ENCODE measurements at regions not wholly inside any gene's neighbourhood (a gene's known extent, or its start where the extent isn't known, plus 50 kb on each side); places are given as distances from the start of the nearest gene placed in this dataset.
"Not testable (repeated sequence)": the region's sequence is repeated elsewhere in the genome, so short reads cannot be mapped to it uniquely, and the experiment has no call there.

- Histone ChIP-seq H3K27me3 (ENCODE audit: insufficient read depth, low read length) (no peaks in the 10 kb centered on the region), H3K9me3 (ENCODE audit: low read length) (no peaks in the 10 kb centered on the region), H3K4me1 (ENCODE audit: insufficient read depth, low read length) (no peaks in the 10 kb centered on the region), H3K36me3 (ENCODE audit: insufficient read depth, low read length) (no peaks in the 10 kb centered on the region), H2AFZ (ENCODE audit: low read depth, low read length) (no peak overlapping the region), H3K4me3 (ENCODE audit: low read length) (no peak overlapping the region)
Observed at GRCh38 chr19:30830875-30831274, 458.7 kb downstream of the ZNF536 start.

- H2AFZ ChIP-seq (ENCODE audit: low read depth, low read length); H3K36me3 ChIP-seq (ENCODE audit: insufficient read depth, low read length); H3K4me1 ChIP-seq (ENCODE audit: insufficient read depth, low read length); H3K4me3 ChIP-seq (ENCODE audit: low read length); H3K27me3 ChIP-seq (ENCODE audit: insufficient read depth, low read length); H3K9me3 ChIP-seq (ENCODE audit: low read length): not testable (repeated sequence)
Observed at GRCh38 chr19:30825505-30825904, 453.3 kb downstream of the ZNF536 start.

GRCh38 chr19:30824809-30825208 is 452.6 kb downstream of the ZNF536 start:
- peaks cover 5% of the 10 kb centered on the region for H3K27me3 ChIP-seq (ENCODE audit: insufficient read depth, low read length)
- H3K9me3 ChIP-seq (ENCODE audit: low read length) = no peaks in the 10 kb centered on the region
- H2AFZ ChIP-seq (ENCODE audit: low read depth, low read length) = no peak overlapping the region
- no peaks in the 10 kb centered on the region for H3K36me3 ChIP-seq (ENCODE audit: insufficient read depth, low read length)
- no peak overlapping the region for H3K4me3 ChIP-seq (ENCODE audit: low read length)
- no peaks in the 10 kb centered on the region for H3K4me1 ChIP-seq (ENCODE audit: insufficient read depth, low read length)

GRCh38 chr19:30817965-30818567 is 445.9 kb downstream of the ZNF536 start:
- Histone ChIP-seq H2AFZ (ENCODE audit: low read depth, low read length) (no peak overlapping the region), H3K9me3 (ENCODE audit: low read length) (no peaks in the 10 kb centered on the region), H3K36me3 (ENCODE audit: insufficient read depth, low read length) (no peaks in the 10 kb centered on the region), H3K4me3 (ENCODE audit: low read length) (no peak overlapping the region), H3K27me3 (ENCODE audit: insufficient read depth, low read length) (peaks cover 17% of the 10 kb centered on the region), H3K4me1 (ENCODE audit: insufficient read depth, low read length) (no peaks in the 10 kb centered on the region)

GRCh38 chr19:30817197-30817596 is 445.0 kb downstream of the ZNF536 start:
- Histone ChIP-seq H3K4me3 (ENCODE audit: low read length) (no peak overlapping the region), H3K27me3 (ENCODE audit: insufficient read depth, low read length) (peaks cover 17% of the 10 kb centered on the region), H3K4me1 (ENCODE audit: insufficient read depth, low read length) (no peaks in the 10 kb centered on the region)

GRCh38 chr19:30815889-30816580 is 443.9 kb downstream of the ZNF536 start:
- Histone ChIP-seq H3K27me3 (ENCODE audit: insufficient read depth, low read length) (peaks cover 17% of the 10 kb centered on the region), H3K4me3 (ENCODE audit: low read length) (no peak overlapping the region), H3K36me3 (ENCODE audit: insufficient read depth, low read length) (no peaks in the 10 kb centered on the region), H2AFZ (ENCODE audit: low read depth, low read length) (no peak overlapping the region), H3K4me1 (ENCODE audit: insufficient read depth, low read length) (no peaks in the 10 kb centered on the region), H3K9me3 (ENCODE audit: low read length) (no peaks in the 10 kb centered on the region)

More at GRCh38 chr19:30817197-30817596, 445.0 kb downstream of the ZNF536 start:
- Histone ChIP-seq H3K36me3 (ENCODE audit: insufficient read depth, low read length) (no peaks in the 10 kb centered on the region), H3K9me3 (ENCODE audit: low read length) (no peaks in the 10 kb centered on the region), H2AFZ (ENCODE audit: low read depth, low read length) (no peak overlapping the region)

GRCh38 chr19:30812099-30812678 is 440.0 kb downstream of the ZNF536 start:
- no peaks in the 10 kb centered on the region for H3K36me3 ChIP-seq (ENCODE audit: insufficient read depth, low read length)
- no peaks in the 10 kb centered on the region for H3K4me1 ChIP-seq (ENCODE audit: insufficient read depth, low read length)
- H2AFZ ChIP-seq (ENCODE audit: low read depth, low read length) = no peak overlapping the region
- H3K4me3 ChIP-seq (ENCODE audit: low read length) = no peak overlapping the region
- peaks cover 2% of the 10 kb centered on the region for H3K27me3 ChIP-seq (ENCODE audit: insufficient read depth, low read length)
- H3K9me3 ChIP-seq (ENCODE audit: low read length) = no peaks in the 10 kb centered on the region

- H3K27me3 ChIP-seq (ENCODE audit: insufficient read depth, low read length) = no peaks in the 10 kb centered on the region
- H3K36me3 ChIP-seq (ENCODE audit: insufficient read depth, low read length) = no peaks in the 10 kb centered on the region
- H3K4me1 ChIP-seq (ENCODE audit: insufficient read depth, low read length) = no peaks in the 10 kb centered on the region
- no peak overlapping the region for H3K4me3 ChIP-seq (ENCODE audit: low read length)
- no peak overlapping the region for H2AFZ ChIP-seq (ENCODE audit: low read depth, low read length)
- no peaks in the 10 kb centered on the region for H3K9me3 ChIP-seq (ENCODE audit: low read length)
Observed at GRCh38 chr19:30811397-30812098, 439.4 kb downstream of the ZNF536 start.

- Histone ChIP-seq H3K36me3 (ENCODE audit: insufficient read depth, low read length) (no peaks in the 10 kb centered on the region), H3K4me1 (ENCODE audit: insufficient read depth, low read length) (no peaks in the 10 kb centered on the region), H3K9me3 (ENCODE audit: low read length) (no peaks in the 10 kb centered on the region), H2AFZ (ENCODE audit: low read depth, low read length) (no peak overlapping the region), H3K4me3 (ENCODE audit: low read length) (no peak overlapping the region), H3K27me3 (ENCODE audit: insufficient read depth, low read length) (no peaks in the 10 kb centered on the region)
Observed at GRCh38 chr19:30810726-30811125, 438.5 kb downstream of the ZNF536 start.

GRCh38 chr19:30807278-30807677 is 435.1 kb downstream of the ZNF536 start:
- H3K9me3 ChIP-seq (ENCODE audit: low read length) = no peaks in the 10 kb centered on the region
- H2AFZ ChIP-seq (ENCODE audit: low read depth, low read length) = no peak overlapping the region
- H3K36me3 ChIP-seq (ENCODE audit: insufficient read depth, low read length) = no peaks in the 10 kb centered on the region
- H3K4me3 ChIP-seq (ENCODE audit: low read length) = no peak overlapping the region
- H3K27me3 ChIP-seq (ENCODE audit: insufficient read depth, low read length) = no peaks in the 10 kb centered on the region
- H3K4me1 ChIP-seq (ENCODE audit: insufficient read depth, low read length) = peaks cover 13% of the 10 kb centered on the region

GRCh38 chr19:30806311-30806710 is 434.1 kb downstream of the ZNF536 start:
- Histone ChIP-seq H3K27me3 (ENCODE audit: insufficient read depth, low read length) (no peaks in the 10 kb centered on the region), H3K4me1 (ENCODE audit: insufficient read depth, low read length) (peaks cover 13% of the 10 kb centered on the region), H2AFZ (ENCODE audit: low read depth, low read length) (no peak overlapping the region), H3K9me3 (ENCODE audit: low read length) (no peaks in the 10 kb centered on the region), H3K36me3 (ENCODE audit: insufficient read depth, low read length) (no peaks in the 10 kb centered on the region), H3K4me3 (ENCODE audit: low read length) (no peak overlapping the region)

- Histone ChIP-seq H3K36me3 (ENCODE audit: insufficient read depth, low read length) (no peaks in the 10 kb centered on the region), H3K4me1 (ENCODE audit: insufficient read depth, low read length) (peaks cover 13% of the 10 kb centered on the region), H3K9me3 (ENCODE audit: low read length) (no peaks in the 10 kb centered on the region), H2AFZ (ENCODE audit: low read depth, low read length) (no peak overlapping the region), H3K27me3 (ENCODE audit: insufficient read depth, low read length) (peaks cover 5% of the 10 kb centered on the region), H3K4me3 (ENCODE audit: low read length) (no peak overlapping the region)
Observed at GRCh38 chr19:30804751-30805150, 432.6 kb downstream of the ZNF536 start.

- not testable (repeated sequence) for H3K36me3 ChIP-seq (ENCODE audit: insufficient read depth, low read length); H2AFZ ChIP-seq (ENCODE audit: low read depth, low read length); H3K27me3 ChIP-seq (ENCODE audit: insufficient read depth, low read length); H3K9me3 ChIP-seq (ENCODE audit: low read length); H3K4me3 ChIP-seq (ENCODE audit: low read length)
- H3K4me1 ChIP-seq (ENCODE audit: insufficient read depth, low read length) = peaks cover 13% of the 10 kb centered on the region
Observed at GRCh38 chr19:30804333-30804732, 432.1 kb downstream of the ZNF536 start.
